ENCODE measurements at regions not wholly inside any gene's neighbourhood (a gene's known extent, or its start where the extent isn't known, plus 50 kb on each side); places are given as distances from the start of the nearest gene placed in this dataset.
"Not testable (repeated sequence)": the region's sequence is repeated elsewhere in the genome, so short reads cannot be mapped to it uniquely, and the experiment has no call there.

DNA sequence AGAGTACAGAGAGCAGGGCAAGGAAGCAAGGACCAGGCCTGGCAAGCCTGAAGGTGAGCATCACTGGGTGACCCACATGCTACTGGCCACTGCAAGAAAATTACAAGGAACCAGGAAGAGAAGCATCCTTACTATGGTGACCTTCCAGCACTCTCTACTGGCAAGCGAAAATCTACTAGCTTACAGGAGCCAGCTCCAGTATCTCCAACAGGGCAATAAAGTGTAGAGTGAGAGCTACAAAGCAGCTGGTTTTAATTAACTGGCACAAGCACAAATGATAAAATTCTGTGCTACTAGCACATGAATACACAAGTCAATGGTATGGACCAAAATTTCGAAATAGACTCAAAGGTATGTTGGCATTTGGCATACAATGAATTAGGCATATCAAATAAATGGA, 113.3 kb upstream of the CAST start:
- no peak for DNase-seq
- intact Hi-C loops (cut with DNase I) = no loop called here
- 48 to 88% (median 49%) methylated on average over 2 of the region's 2 CpGs for WGBS, 3 donors
- no peak overlapping the region for H3K4me3 ChIP-seq
- no peak overlapping the region for H3K27ac ChIP-seq
- TF ChIP-seq, protein P1, sequence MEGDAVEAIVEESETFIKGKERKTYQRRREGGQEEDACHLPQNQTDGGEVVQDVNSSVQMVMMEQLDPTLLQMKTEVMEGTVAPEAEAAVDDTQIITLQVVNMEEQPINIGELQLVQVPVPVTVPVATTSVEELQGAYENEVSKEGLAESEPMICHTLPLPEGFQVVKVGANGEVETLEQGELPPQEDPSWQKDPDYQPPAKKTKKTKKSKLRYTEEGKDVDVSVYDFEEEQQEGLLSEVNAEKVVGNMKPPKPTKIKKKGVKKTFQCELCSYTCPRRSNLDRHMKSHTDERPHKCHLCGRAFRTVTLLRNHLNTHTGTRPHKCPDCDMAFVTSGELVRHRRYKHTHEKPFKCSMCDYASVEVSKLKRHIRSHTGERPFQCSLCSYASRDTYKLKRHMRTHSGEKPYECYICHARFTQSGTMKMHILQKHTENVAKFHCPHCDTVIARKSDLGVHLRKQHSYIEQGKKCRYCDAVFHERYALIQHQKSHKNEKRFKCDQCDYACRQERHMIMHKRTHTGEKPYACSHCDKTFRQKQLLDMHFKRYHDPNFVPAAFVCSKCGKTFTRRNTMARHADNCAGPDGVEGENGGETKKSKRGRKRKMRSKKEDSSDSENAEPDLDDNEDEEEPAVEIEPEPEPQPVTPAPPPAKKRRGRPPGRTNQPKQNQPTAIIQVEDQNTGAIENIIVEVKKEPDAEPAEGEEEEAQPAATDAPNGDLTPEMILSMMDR (IDR thresholded peaks at IDR 0.05) = no peak
- TF ChIP-seq EP300 (IDR thresholded peaks at IDR 0.05) (no peak), POLR2A (IDR thresholded peaks at IDR 0.05) (no peak)
- no peaks in the 10 kb centered on the region for H3K27me3 ChIP-seq
- no peaks in the 10 kb centered on the region for H3K36me3 ChIP-seq
- no peaks in the 10 kb centered on the region for H3K9me3 ChIP-seq
- no peaks in the 10 kb centered on the region for H3K4me1 ChIP-seq (ENCODE audit: insufficient read depth)

- H3K27ac ChIP-seq; DNase-seq; H3K9me3 ChIP-seq; H3K27me3 ChIP-seq; H3K4me3 ChIP-seq; H3K4me1 ChIP-seq (ENCODE audit: insufficient read depth); H3K36me3 ChIP-seq; intact Hi-C loops (cut with DNase I): not testable (repeated sequence)
- 93 to 96% (median 96%) methylated on average over 2 of the region's 2 CpGs for WGBS, 3 donors
Measured at GRCh38 chr5:96560857-96561256, 101.3 kb upstream of the CAST start.

DNA sequence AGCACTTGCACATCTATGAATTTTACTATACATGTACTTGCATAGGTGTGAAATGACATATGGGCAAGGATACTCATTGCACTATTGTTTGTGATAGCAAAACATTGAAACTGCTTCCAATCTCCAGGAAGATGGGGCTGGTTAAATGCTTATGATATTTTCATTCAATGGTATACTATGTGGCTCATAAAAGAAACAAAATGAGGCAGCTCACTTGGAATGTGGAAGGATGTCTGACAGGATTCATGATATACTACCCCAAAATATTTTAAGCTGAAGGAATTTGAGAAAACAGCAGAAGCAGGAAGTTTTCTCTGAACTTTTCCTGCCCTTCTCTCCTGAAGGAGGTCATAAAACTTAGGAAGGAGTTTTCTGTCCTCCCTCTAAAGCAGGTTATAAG, 99.6 kb upstream of the CAST start:
- TF ChIP-seq, protein P1 (IDR thresholded peaks at IDR 0.05) = no peak
- TF ChIP-seq EP300 (IDR thresholded peaks at IDR 0.05) (no peak), POLR2A (IDR thresholded peaks at IDR 0.05) (no peak)

DNA sequence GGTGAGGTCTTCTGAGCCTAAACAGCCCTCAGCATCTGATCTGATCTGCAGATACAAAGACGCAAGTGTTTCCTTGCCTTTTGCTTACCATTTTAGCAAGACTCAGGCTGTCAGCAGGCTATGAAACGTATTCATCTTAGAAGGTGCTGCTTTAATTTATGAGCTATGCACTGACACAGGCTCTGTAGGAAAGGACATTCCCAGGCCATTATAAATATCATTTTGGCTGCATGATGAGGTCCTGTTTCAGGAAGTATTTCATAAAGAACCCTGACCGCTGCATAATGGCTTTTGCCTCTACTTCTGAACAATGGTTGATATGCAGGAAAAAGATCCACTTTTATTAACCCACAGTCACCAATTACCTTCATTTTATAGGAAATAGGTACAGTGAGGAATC, 98.4 kb upstream of the CAST start:
- Histone ChIP-seq H3K4me1 (ENCODE audit: insufficient read depth) (no peaks in the 10 kb centered on the region), H3K9me3 (no peaks in the 10 kb centered on the region), H3K27me3 (no peaks in the 10 kb centered on the region), H3K27ac (no peak overlapping the region), H3K36me3 (no peaks in the 10 kb centered on the region), H3K4me3 (no peak overlapping the region)
- no peak for TF ChIP-seq EP300 (IDR thresholded peaks at IDR 0.05)
- TF ChIP-seq, protein P1 (IDR thresholded peaks at IDR 0.05) = no peak
- TF ChIP-seq POLR2A (IDR thresholded peaks at IDR 0.05) = no peak
- WGBS, 3 donors = 79 to 84% (median 83%) methylated on average over 3 of the region's 3 CpGs
- intact Hi-C loops (cut with DNase I) = no loop called here
- no peak for DNase-seq

More for the DNA sequence above, 99.6 kb upstream of the CAST start:
- Histone ChIP-seq H3K27me3 (no peaks in the 10 kb centered on the region), H3K9me3 (no peaks in the 10 kb centered on the region), H3K36me3 (no peaks in the 10 kb centered on the region), H3K4me3 (no peak overlapping the region), H3K4me1 (ENCODE audit: insufficient read depth) (no peaks in the 10 kb centered on the region), H3K27ac (no peak overlapping the region)
- no peak for DNase-seq
- intact Hi-C loops (cut with DNase I) = no loop called here

- H3K9me3 ChIP-seq = no peaks in the 10 kb centered on the region
- no peak overlapping the region for H3K4me3 ChIP-seq
- no peaks in the 10 kb centered on the region for H3K36me3 ChIP-seq
- no peaks in the 10 kb centered on the region for H3K4me1 ChIP-seq (ENCODE audit: insufficient read depth)
- WGBS, 3 donors = 36 to 52% (median 37%) methylated on average over 8 of the region's 8 CpGs
- no peaks in the 10 kb centered on the region for H3K27me3 ChIP-seq
- no peak for DNase-seq
- intact Hi-C loops (cut with DNase I) = no loop called here
- H3K27ac ChIP-seq = no peak overlapping the region
- TF ChIP-seq, protein P1 (IDR thresholded peaks at IDR 0.05) = no peak
- TF ChIP-seq POLR2A (IDR thresholded peaks at IDR 0.05) (no peak), EP300 (IDR thresholded peaks at IDR 0.05) (no peak)
Measured at GRCh38 chr5:96565582-96566265, 96.5 kb upstream of the CAST start.

All from ovary (tissue), 7 donors.